Erythroblast (primary cell): ENCODE measurements at regions not wholly inside any gene's neighbourhood (a gene's known extent, or its start where the extent isn't known, plus 50 kb on each side); places are given as distances from the start of the nearest gene placed in this dataset.

Experiments used
- GATA1 ChIP-seq: IDR thresholded peaks from 2 replicates; pipeline ENCODE4 v1.6.1; 2011; ENCODE audit warnings: low read depth, mild to moderate bottlenecking, control low read depth, low read length, moderate library complexity
- POLR2A ChIP-seq: IDR thresholded peaks from 2 replicates; pipeline ENCODE4 v1.6.1; 2011; ENCODE audit warnings: mild to moderate bottlenecking, low read length

- TF ChIP-seq POLR2A (no peak), GATA1 (no peak)
Observed at GRCh38 chr2:126835831-126836230, 62.9 kb upstream of the TEX51 start.
